Heart left ventricle (tissue), 13 donors: ENCODE measurements at regions not wholly inside any gene's neighbourhood (a gene's known extent, or its start where the extent isn't known, plus 50 kb on each side); places are given as distances from the start of the nearest gene placed in this dataset.

ENCODE experiments used
- CTCF ChIP-seq, 12 donors: fragments of 200-600 bp; sonication (generic) in 4 of 12; IDR thresholded peaks; one replicate each; pipeline versions ENCODE4 v1.5.0 to v1.8.0; 2018 to 2022; ENCODE audit warnings: antibody characterized with exemption in 12 of 12, mild to moderate bottlenecking in 5 of 12
- POLR2A ChIP-seq, 2 donors: fragments of 450-650 bp; IDR thresholded peaks; one replicate each; pipeline ENCODE4 v1.6.1; 2017; ENCODE audit warnings: antibody characterized with exemption in 2 of 2, mild to moderate bottlenecking in 2 of 2, moderate library complexity in 2 of 2
- donor health status: ischemic (EF 13 %, LVEDD 7.1; RV severe dilation, severe dysfunction).
- donor health status: DM: no; HTN: yes; CAD: no.
- donor health status: DM: no; HTN: no; CAD: no.
- donor health status: ischemic (EF 25% LVEDD 6.9; RV normal size, moderate dysfunction).
- donor health status: ischemic (EF 25% LVEDD 5.7; RV mildly dilated, moderate dysfunction).
- donor health status: ischemic (EF 35%, LVEDD 5.7; RV mildly dilated, moderate dysfunction).
- donor health status: nonischemic (EF 11% LVEDD 7.7; RV severe dilation, severe dysfunction).
- donor health status: DM: yes; HTN: yes; CAD: no.
- donor health status: PGD.
- donor health status: ischemic (EF 29% LVEDD 5.4; RV normal size, mild dysfunction).
- donor health status: nonischemic (EF 23%, LVEDD 6.1; RV moderate dilation, normal function).

- TF ChIP-seq CTCF (IDR thresholded peaks at IDR 0.05) (no peak), POLR2A (IDR thresholded peaks at IDR 0.05) (no peak)
These were observed 65.9 kb downstream of the METRNL start for GRCh38 chr17:83145358-83145738.
